GM18519 (cell line): ENCODE measurements at regions not wholly inside any gene's neighbourhood (a gene's known extent, or its start where the extent isn't known, plus 50 kb on each side); places are given as distances from the start of the nearest gene placed in this dataset.
"Not testable (repeated sequence)": the region's sequence is repeated elsewhere in the genome, so short reads cannot be mapped to it uniquely, and the experiment has no call there.

Experiments used
- ATAC-seq: cut with Tn5 transposase; IDR thresholded peaks from one replicate; pipeline ENCODE4 v1.9.1; 2021; ENCODE audit warnings: mild to moderate bottlenecking, moderate library complexity; ENCODE audit not compliant: unreplicated experiment, low FRiP score

DNA sequence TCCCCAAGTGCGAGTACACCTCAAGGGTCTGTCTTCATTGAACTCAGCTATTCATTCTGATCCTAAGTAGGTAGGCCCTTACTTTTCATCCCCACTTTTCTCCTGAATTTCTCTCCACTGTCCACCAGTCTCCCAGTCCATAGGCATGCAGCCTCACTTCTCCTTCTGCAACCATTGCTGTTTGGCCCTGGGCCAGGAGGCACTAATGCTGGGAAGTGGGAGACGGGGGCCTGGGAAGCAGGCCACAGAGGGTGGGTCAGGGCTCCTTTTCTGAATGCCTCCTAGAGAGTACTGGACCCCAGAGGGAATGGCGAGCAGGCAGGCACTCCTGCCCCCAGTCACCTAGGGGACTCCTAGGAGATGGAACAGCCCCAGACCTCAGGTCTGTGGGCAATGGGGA lies 203.5 kb upstream of the RPL34 start:
- ATAC-seq = no peak

DNA sequence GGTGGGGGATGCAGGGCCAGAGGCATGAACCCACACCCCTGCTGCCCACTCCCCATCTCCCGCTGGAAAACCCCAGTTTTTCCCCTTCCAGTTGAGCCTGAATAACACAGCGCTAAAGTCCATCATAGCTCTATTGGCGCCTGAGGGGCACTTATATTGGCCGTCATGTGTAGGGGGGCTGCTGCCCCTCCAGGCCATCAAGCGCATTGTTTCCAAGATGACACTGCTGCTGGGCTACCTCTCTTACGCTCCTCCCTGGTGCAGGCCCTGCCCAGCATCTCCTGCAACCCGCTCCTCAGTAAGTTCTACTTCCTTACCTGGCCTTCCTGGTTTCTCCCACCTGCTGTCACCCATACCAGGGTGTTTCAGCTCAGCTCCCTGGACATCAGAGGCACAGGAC lies 205.0 kb upstream of the RPL34 start:
- no peak for ATAC-seq

DNA sequence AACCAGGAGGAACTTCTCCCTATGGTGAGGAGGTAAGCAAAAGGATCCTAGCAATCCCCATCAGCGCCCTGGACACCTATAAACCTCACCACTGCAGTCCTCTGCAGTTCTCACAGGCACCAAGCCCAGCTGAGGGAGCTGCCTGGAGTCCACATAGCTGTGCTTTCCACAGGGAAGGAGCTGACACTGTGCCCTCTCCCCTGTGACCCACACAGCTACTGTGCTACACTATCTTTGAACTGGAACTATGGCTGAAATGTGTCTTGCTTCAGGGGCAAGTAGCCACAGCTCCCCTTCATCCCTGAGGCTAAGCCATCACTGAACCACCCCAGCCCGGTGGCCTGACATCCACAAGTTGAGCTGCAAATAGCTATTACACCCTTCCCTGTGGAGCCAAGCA lies 208.5 kb upstream of the RPL34 start:
- no peak for ATAC-seq

DNA sequence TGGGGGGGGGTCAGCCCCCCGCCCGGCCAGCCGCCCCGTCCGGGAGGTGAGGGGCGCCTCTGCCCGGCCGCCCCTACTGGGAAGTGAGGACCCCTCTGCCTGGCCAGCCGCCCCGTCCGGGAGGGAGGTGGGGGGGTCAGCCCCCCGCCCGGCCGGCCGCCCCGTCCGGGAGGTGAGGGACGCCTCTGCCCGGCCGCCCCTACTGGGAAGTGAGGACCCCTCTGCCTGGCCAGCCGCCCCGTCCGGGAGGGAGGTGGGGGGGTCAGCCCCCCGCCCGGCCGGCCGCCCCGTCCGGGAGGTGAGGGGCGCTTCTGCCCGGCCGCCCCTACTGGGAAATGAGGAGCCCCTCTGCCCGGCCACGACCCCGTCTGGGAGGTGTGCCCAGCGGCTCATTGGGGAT lies 210.7 kb upstream of the RPL34 start:
- ATAC-seq = not testable (repeated sequence)

DNA sequence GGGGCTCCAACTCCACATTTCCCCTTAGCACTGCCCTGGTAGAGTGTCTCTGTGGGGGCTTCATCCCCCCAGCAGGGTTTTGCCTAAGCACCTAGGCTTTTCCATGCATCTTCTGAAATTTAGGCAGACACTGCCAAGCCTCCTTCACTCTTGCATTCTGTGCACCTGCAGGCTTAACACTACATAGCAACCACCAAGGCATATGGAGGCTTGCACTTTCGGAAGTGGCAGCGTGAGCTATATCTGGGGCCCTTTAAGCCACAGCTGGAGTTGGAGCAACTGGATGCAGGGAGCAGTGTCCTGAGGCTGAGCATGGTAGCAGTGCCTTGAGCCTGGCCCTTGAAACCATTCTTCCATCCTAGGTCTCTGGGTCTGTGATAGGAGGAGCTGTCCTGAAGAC lies 214.8 kb upstream of the RPL34 start:
- no peak for ATAC-seq

DNA sequence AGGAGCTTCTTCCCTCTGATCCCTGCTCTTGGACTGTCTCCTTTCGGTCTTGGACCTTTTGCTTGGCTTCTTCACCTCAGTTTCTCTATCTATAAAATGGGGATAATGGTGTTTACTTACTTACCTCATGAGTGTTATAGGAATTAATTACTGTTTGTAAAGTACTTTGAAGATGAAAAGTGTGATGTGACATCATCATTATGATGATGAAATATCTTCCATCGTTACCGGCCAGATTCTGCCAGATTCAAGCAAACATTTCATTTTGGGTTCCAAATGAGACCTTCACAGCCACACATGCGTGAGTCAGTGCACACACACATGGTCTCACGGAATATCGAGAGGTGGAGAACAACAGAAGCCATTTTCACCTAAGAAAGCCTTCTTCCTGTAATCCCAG lies 220.1 kb upstream of the RPL34 start:
- no peak for ATAC-seq

DNA sequence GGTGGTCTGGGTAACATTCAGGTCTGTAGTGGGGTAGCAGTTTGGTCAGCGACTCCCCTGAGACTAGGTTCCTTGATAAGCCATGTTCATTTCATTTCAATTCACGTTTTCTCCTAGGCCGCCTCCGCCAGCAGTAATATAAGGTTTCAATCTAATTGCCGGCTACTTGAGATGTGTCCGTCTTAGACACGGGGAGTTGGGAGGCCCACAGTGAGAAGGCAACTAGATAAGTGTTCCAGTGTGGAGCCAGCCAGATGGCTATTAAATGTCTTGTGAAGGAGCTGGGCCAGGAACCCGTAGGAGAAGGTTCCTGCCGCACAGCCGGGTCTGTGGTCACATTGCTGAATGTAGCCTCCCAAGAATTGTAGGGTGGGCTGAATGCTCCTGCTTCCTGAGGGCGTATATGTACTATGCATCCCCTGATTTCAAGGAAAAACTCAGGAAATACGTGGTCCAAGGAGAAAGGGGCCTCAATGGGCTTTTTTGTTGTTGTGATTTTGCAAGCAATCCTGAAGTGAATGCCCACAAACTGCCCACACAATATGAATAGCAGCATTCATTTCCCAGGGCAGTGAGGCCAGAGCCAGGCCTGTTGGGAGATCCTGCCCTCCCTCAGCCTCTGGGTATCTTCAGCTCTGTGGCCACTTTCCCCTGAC lies 220.6 kb upstream of the RPL34 start:
- ATAC-seq = no peak

DNA sequence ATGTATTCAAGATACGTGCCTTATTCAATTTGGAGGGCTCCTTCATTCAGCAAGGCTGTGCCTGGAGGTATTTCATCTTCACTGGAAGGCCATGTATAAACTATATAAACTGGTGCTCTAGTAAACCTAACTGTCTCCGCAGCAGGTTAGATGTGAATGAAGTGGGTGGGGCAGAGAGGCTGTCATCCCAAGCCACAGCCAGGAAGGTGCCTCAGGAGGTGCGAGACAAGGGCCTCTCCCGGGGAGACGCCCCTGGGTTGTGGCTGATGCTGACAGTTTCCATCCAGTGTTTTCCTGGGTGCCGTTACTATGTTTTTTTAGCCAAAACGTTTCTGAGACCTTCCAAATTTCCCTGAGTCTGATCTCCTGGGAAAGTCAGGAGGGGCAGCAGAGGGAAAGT lies 221.5 kb upstream of the RPL34 start:
- ATAC-seq = no peak

DNA sequence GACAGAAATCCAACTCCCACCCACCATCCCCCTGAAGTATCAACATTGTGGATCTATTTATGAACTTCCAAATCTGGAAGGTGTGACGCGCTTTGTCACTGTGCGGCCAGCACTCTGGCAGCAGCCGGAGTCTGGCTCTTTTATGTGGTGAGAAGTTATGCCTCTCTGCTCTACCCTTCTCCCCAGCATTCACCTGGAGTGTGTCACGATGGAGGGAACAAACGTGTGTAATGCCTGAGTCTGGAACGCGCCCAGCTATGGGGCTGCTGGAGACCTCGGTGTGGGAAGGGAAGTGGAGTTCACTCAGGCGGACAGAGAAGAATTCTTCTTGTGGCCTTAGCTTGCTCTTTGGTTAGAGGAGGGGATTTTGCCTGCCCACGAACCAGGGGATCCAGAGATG lies 222.1 kb upstream of the RPL34 start:
- no peak for ATAC-seq

DNA sequence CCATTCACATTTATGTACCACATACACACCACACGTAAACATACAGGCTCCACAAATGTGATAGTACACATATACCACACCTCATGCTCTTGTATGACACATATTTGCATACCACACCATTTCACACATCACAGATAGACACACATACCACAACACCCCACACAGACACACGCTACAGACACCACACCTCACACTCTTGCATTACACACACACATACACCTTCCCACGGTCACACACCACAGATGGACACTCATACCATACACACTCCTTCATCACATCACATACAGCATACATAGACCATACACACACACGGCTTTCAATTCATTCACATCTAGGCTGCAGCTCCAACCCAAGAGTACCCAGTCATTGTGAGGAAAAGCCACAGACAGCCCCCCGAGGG lies 222.5 kb upstream of the RPL34 start:
- ATAC-seq = no peak

DNA sequence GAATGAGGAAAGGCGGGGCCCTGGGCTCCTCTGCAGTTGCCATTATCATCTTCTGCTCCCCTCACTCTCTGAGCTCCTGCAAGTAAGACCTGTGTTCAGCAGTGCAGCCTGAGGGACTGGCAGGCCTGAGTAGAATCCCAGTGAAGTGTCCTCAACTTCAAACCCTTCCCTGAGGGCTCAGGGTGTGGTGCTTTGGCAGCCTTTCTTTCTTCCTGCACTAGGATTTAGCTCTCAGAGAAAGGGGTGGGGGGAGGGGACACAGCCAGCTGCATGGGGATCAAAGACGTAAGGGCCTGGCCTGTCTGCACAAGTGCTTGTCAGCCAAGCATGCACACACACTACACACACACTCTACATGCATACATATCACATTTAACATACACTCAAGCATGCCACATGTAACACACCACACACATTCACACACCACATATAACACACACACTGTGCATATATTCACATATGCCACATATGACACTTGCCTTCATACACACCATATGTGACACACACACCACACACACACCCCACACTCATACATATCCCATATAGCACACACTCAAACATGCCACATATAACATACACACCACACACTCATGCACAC lies 223.4 kb upstream of the RPL34 start:
- no peak for ATAC-seq

DNA sequence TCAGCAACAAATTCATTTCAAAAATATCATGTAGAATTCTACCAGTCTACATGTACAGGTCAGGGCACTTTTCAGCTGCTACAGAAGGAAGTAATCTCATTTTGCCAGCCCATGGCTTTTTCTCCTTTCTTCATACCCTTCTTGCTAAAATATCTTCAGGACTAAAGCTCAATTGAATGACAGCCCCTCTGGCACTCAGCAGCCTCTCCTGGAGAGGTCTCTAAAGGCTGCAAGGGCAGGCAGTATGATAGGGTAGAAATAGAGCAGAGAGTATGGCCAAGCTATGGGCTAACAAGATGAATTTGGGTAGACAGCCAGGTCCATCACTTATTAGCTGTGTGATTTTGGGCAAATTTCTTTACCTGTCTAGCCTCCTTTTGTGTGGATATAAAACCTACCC lies 224.6 kb upstream of the RPL34 start:
- ATAC-seq = no peak

DNA sequence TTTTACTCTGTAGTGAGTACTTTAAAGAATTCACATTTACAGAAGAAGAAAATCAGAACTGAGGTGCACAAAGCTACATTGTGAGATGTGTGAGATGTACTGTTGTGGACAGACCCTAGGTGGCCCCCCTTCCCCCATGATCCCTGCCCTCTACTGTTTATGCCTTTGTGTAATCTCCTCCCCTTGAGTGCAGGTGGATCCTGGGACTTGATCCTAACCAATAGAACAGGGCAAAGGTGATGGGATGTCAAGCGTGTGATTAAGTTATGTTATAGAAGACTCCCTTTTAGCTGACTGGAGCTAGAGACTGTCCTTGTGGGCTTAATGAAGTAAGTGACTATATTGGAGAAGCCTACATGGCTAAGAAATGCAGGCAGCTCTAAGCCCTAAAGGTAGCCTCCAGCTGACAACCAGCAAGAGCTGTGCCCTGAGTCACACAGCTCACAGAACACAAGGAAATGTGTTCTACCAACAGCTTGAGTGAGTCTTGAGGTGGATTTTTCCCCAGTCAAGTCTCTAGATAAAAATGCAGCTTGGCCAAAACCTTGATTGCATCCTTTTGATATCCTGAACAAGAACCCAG lies 225.2 kb upstream of the LEF1 start:
- no peak for ATAC-seq

DNA sequence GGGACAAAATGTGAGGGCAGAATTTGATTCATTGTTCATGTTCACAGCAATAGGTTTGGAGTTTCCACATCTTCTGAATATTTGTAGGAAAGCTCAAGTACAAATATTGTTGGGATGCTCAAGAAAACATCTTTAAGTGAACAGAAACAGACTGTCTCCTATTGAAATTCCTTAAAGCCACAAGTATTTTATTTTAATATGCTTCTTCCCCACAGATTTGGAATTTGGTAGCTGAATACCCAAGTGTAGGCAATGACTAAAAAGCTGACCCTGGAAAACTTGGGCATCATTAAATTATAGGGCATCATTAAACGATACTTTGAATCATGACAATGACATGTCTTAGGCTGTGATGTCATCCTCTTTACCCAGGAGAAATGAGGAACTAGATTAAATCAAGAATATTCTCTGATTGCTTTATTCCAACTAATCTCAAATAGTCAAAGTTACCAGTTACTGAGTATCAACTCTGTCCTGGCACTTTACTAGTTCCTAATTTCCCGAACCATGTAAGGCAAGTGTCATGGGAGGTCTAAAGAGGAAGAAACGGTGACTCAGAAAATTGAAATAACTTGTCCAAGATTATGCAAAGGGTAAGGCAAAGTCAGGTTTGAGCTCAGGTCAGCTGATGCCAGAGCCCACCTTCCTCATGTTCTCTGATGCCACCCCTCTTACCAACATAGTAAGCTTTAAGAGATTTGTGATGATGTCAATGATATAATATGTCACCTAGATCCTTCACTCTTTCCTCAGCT lies 223.1 kb upstream of the LEF1 start:
- no peak for ATAC-seq

DNA sequence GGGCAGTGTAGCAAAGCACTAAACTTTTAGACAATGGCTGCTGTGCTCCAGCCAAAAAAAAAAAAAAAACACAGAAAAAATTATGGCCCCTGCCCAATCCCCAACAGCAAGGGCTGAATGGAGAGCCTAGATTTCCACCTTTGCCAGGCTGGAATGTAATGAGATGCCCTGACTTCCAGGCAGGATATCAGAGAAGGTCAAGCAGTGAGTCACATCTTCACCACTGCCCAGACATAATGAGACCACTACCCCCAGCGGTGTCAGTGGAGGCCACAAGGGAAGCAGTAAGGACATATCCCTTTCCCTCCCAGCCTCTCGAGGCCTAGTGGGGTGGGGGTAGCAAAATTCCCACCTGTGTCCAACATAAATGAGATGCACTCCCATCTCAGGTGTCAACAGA lies 216.3 kb upstream of the LEF1 start:
- no peak for ATAC-seq

DNA sequence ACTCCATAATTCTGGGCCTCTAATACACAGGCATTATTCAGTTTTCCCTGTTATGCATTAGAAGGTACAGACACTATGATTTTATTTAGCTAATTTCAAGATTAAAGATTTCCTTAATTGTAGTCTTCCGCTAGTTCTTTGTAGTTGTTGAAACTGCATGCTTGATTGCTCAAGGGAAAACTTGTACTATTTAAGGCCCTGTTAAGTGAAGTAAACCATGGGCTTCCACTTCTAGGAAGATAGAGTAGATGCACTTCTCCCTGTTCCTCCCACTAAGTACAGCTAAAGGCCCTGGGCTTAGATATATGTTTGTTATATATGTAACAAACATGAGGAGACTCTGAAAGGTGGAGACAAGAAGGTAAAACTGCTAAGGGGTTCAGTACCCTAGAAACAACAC lies 215.8 kb upstream of the LEF1 start:
- no peak for ATAC-seq

DNA sequence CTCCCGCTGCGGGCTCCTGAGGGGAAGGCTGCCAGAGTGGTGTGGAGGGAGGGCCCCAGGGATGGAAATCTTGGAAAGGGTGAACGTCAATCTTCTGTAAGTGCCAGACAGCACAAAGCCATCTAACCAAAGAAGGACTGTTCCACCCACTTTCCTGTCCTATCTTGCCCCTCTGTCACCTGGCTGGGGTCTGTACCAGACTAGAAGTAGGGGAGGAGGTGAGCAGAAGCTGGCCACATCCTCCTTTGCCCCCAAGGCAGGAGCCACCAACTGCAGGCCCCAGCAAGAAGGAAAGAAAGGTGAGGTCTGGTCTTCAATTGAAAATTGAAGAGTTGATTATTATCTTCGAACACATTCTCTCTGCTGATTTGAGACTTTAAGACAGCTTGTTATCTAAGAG lies 214.4 kb upstream of the LEF1 start:
- ATAC-seq = no peak

DNA sequence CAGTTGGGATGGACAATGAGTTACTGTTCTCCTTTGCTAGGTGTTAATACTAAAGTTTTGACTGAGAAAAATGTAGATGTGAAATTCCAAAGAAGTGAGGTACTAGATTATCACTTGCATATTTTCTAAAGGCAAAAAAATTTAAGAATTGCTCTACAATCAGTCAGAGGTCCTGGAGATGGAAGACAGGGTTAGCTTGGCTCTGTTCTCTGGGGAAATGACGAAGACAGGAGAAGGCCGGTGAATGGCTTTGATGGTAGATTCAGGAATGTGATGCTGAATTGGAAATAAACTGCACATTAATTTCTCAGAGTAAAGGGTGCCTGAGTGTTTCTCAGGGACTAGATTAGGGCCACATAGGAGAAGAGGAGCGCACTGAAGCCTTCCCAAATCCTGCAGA lies 214.0 kb upstream of the LEF1 start:
- no peak for ATAC-seq

DNA sequence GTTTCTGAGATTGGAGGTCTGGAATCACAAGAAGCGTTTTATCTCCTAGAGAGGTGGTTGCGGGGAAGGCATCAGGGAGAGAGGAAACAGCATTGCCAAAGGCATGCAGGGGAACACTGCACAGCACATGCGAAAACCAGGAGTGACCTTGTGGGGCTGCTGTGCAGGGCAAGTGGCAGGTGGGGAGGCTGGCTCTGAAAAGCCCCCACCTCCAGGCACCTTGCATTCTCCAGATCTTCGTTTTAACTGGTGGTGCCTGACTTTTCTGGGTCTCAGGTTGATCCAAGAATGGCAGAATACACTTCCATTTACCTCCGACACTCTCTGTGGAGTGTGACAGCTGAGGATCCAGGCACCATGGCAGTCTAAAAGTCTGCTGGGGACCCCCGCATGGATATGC lies 209.4 kb upstream of the LEF1 start:
- ATAC-seq = no peak

DNA sequence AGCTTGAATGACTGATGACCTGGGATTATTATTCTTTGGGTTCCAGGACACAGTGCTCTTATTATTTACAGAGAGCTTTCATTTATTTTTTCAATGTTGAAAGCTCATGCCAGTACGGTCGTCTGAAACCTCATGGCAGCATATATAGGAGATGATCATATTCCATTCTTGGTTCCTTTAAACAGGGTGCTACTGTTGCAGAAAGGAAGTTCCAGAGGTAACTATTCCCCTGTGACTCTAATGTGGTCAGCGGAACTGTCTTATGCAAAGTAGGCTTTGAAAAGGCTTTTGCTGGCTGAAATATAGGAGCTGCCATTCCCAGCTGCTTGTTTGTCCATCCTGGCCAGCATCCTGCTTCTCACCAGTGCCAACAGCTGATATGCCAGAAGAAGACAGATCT lies 208.3 kb upstream of the LEF1 start:
- no peak for ATAC-seq

DNA sequence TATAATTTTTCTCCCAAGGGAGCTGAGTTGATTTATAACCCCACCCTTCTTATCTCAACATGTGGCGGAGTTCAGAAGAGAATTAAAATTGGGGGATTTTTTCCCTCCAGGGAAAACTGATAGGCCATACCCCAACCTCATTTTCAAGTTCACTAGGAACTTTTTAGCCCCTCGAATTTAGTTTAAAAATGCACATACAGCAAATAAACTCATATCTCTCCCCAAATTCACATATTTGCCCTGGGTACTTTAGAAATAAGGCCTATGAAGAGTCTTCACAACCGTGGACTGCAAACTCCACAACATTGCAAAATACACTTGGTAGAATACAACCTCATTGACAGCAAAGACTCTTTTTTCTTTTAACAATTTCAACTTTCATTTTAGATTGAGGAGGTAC lies 206.7 kb upstream of the LEF1 start:
- ATAC-seq = no peak

DNA sequence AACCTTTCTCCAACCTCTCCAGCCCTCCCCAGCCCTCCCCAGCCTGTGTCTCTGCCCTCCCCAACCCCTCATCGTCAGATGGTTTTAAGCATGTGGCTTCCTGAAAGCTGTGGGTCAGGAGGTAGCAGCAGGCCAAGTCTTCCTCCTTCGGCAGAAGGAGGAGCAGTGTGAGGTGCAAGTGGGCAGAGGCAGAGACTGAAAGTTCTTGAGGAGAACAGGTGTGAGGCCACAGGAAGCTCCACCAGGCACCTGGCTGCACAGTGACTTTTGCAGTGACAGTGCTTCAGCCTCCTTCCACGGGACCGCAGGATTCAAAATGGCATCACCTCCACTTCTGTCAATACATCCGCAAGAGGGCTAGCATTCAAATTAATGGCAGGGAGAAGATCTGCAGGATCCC lies 203.9 kb upstream of the LEF1 start:
- no peak for ATAC-seq
